NCI-H82 treated with DMSO at 0.1 percent for 48 hours (cell line): ENCODE measurements at regions not wholly inside any gene's neighbourhood (a gene's known extent, or its start where the extent isn't known, plus 50 kb on each side); places are given as distances from the start of the nearest gene placed in this dataset.

Experiments
- DNase-seq: peaks from one replicate; lab custom pipeline; 2025; ENCODE audit not compliant: unreplicated experiment; lab: John Stamatoyannopoulos, UW

DNA sequence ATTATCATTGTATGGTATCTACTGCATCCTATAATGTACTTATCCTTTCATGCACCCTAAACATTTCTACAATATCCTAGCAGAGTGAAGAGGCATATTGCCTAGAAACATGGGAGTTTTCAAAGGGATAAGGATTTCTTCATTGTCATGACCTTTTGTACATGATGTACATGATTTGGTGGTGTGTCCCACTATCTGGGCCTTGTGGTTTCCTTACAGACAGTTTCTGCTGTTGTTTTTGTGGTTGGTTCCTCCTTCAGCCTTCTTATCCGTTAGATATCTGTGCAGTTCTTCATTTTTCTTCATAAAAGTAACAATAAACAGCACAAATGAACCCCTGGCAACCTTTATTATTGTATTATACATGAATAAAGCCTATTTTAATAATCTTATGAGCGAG is 70.4 kb upstream of the BACH1 start:
- DNase-seq: no peak

DNA sequence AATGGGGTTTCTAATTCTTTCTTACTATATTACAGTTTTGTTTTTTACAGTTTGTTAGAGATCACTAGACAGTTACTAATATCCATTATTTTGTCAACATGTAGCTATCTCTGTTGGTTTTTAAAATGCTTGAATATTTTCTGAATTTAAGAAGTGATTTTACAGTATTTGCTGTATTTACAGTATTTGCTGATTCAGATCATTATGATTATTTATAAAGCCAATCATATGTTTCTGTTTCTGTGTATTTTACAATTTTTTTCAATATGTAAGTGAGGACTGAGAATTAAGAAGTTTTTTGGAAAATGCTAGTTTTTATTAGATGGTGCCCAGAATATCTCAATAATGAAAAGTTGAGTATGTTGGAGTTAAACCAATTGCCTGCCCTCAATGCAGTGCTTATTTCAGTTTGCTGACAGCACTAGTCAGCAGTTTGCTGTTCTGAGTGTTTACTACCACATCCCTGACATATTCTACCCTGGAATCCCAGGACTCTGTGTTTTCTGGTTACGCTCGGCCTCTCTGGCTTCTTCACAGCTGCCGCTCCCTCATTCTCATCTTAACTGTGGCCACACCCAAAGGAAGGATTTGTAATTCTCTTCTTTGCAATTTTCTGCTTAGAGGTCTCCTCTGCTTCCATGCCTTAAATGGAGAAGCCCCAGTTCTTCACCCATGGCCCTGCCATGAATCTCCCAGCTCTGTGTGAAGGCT is 68.0 kb upstream of the BACH1 start:
- no peak for DNase-seq

DNA sequence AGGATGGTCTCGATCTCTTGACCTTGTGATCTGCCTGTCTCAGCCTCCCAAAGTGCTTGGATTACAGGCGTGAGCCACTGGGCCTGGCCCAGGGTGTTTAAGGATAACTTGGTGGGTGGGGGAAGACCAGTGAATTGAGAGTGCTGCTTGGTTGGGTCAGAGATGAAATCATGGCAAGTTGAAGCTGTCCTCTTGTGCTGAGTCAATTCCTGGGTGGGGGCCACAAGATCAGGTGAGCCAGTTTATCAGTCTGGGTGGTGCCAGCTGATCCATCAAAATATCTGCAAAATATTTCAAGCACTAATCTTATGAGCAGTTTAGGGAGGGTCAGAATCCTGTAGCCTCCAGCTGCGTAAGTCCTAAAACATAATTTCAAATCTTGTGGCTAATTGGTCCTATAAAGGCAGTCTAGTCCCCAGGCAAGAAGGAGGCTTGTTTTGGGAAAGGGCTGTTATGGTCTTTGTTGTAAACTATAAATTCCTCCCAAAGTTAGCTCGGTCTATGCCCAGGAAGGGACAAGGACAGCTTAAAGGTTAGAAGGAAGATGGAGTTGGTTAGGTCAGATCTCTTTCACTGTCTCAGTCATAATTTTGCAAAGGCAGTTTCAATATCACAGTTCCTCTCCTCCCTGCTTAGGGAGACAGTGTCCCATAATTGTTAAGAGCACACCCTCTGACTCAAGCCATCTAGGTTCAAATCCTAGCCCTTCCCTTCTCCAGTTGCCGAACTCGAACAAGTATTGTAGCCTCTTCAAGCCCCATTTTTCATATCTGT is 66.8 kb upstream of the BACH1 start:
- DNase-seq: no peak

DNA sequence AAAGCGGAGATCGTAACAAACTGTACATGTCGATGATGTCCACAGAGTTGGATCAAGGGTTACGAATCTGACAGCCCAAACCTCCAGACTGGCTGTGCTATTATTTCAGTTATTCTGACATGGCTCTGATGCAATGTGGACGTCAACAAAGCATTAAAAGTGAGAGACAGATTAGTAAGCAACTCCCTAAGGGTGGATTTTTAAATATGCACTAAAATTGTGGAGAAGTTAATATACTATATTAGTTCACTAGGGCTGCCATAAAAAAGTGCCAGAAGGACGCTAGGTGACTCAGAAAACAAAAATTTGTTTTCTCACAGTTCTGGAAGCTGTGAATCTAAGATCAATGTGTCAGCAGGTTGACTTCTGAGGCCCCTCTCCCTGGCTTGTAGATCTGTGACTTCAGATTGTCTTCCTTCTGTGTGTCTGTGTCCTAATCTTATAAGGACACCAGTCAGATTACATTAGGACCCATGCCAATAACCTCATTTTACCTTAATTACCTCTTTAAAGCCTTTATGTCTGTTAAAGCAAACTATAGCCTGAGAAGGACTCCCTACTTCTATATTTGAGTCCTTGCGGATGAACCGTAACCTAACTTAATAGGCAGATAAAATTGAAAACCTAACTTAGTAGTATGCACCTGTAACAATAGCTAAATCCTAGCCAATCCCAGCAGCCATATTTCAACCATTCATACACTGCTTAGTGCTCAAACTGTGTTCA is 66.0 kb upstream of the BACH1 start:
- DNase-seq: peak; percentile 79

DNA sequence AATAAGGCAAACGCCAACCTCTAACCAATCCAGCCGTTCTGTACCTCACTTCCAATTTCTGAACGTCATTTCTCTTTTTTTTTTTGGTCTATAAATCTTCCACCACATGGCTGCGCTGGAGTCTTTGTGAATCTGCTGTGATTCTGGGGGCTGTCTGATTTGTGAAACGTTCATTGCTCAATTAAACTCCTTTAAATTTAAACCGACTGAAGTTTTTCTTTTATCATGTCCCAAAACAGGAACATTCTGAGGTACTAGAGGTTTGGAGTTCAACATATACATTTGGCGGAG is 65.5 kb upstream of the BACH1 start:
- no peak for DNase-seq

DNA sequence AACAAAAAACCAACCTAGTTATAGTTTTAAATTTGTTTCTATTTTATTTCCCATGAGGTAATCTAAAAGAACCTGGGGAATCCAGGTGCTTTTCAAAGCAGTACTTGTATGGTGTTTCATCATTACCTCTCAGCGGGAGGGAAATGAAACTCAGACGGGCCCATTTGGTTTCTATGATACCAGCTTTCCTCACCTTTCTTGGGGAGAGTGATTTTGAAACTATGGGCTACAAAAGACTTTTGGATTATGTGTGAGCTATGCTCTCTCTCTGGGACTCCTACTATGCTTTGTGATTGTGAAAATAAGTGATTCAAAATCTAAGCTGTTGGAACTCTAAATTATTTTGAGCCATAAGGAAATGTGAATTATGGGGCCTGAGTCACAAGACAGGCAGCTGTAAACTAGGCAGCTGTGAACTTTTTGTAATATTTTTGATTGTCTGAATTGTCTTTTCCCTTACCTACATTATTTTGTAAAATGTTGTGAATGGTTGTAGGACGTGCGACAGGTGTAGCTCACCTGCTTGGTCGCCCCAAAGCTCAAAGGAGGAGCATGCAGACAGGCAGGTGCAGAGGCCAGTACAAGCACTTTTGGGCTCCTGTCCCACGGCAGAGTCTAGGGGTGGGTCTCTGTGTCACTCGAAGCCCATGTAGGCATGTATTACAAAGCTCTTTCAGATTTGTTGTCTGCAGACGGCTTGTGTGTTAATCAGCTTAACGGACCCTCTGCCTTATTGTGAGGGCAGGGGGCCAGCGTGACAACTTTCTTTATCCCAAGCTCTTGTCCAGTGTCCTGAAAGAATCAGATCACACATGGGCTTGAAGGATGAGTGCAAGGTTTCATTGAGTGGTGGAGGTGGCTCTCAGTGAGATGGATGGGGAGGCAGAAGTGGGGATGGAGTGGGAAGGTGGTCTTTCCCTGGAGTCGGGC is 64.8 kb upstream of the BACH1 start:
- DNase-seq: peak; percentile 54

DNA sequence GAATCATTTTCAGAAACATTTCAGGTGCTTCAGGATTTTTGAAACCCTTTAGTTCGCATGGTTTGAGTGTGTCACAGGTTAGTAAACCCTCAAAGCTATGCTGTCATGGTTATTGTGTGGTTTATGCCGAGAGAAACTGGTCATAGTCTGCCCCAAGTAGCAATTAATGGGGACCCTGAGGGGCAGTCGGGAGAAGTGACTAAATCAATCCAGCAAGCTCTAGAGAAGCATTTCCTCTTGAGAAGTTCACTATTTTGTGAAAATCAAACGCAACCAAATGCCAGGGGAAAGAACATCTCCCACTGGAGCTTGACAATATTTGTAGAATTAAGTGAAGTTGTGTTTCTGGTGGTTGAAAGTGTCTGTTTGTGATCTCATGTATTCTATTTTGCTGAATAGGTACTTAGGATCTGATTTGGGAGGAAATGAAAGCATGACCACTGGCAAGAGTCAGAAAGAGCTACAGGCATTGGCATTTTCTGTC is 63.0 kb upstream of the BACH1 start:
- DNase-seq: no peak

DNA sequence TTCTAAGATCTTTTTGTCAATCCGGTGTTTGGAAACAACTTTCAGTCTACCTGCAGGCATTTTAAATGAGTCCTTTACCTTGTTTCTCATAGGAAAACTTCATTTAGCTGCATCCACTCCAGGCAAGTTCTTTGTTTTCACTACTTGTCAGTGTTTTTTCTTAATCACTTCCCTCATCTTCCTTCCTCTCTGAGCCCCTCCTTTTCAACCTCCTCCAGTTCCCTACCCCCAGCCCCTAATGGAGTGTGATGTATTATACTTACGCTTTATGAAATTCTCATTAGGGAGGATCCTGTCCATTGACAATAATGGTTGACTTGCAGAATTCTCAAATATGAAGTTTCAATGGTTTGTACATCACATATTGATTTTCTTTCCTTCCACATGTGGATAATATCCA is 62.5 kb upstream of the BACH1 start:
- DNase-seq: no peak

DNA sequence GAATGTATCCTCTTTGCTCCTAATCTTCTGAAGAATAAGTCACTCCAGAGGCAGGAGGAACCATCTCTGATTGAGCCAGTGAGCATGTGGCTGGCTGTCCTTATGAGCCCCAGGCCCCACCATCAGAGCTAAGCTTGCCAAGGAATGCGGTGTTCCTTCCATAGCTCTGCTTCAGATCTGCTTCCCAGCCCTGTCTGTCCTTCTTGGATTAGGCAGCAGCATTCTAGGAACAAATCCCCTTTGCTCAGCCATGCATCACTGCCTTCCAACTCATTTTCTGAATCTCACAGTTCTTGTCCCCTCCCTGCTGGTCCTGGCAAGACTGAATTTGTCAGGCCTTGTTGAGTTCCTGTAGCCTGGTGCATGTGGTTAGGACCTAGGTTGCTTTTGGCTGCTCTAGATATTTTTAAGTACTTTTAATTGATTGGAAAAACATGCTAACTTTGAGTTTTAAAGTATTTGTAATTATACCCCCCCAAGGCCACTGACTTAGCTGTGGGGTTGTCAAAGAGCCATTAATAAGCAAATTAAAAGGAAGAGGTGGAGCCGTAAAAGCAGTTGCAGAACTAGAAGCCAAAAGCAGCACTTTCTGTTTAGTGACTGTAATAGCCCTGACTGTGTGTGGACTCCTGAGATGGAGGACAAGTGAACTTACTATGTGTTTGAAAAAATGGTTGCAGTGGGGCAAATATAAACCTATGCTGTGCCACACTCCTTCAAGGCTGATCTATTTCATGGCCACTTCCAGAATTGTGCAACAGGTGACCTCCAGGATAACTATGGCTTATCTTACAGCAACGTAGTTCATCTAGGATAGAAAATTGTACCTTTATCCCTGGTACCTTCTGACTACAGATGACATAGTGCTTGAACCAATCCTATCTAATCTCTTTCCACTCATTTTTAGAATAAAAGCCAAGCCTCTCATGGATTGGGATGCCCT is 61.3 kb upstream of the BACH1 start:
- DNase-seq: peak; percentile 71

DNA sequence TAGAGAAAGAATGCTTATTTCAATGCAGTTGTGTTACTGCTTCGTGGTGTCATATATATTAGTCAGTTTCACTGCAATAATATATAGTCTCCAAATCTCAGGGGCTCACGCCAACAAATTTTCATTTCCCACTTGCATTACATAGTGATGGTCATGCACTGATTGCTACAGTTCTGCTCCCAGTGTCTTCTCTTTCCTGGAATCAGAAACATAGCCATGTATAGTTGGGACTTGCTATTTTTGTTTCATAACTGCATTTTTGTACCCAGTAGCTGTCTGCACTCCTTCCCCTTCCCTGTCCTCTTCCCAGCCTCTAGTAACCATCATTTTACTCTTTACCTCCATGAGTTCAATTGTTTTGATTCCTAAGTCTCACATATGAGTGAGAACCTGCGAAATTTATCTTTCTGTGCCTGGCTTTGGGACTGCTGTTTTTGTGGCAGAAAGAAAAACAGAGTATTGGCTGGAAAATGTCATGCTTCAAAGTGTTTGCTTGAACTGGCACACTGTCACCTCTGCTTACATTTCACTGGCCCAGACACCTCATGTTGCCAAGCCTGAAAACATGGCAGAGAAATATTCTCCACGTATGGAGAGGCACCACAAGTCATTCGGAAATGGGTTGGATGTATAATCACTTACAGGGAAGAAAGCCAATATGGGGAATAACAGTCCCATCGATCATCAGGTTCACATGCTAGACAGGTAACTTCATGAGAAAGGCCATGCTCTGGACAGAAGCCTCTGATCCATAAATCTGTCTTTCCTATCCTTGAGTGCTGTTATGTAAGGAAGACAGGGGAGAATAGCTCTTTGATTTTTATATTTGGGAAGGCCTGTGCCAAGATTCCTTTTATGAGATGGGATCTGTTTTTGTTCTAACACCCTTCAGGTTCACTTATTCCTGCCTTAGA is 60.4 kb upstream of the BACH1 start:
- no peak for DNase-seq

DNA sequence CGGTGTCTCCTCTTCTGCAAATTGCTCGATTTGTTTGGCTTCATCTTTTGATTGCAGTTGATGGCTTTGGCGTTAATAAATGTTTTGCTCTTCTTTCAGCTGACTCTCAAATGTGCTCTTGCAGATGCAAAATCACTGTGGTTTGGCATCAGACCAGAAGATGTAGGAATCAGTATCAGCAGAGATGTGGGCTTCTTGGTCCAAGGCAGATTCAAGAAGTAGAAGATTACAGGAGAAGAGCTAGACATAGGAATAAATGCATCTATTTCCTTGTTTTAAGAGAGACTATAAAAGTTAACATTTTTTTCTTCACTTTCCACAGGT is 59.8 kb upstream of the BACH1 start:
- no peak for DNase-seq

DNA sequence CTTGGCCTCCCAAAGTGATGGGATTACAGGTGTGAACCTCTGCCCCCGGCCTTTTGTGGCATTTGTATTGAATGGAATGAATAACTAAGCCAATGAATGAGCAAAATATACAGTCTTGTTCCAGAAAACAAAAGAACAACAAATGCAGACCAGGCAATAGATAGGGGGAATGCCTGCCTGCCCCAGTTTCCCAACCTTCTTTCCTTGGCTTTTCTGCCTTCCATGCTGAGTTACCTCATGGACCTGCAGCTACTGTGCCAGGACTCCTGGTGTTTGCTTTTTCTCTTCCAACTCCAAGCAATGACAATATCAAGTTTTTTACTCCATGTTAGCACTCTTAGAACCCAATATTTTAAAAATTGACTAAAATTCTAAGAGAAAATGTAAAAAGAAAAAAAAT is 58.6 kb upstream of the BACH1 start:
- no peak for DNase-seq

DNA sequence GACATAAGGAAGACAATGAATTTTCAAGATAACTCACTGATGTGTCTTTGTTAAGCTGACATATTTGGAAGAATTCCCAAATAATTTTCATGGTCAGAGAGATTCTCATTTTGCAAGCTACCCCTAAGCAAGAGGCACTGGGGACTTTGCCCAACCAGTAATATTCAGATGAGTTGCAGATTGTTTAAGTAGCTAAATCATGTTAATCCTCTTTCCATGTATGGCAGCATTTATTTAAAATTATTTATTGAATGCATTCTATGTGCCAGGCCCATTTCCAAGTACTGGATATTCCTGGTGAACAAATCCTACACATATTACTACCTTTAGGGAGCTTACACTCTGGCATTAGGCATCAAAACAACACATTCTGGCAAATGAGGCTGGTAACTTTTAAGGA is 56.5 kb upstream of the BACH1 start:
- no peak for DNase-seq

DNA sequence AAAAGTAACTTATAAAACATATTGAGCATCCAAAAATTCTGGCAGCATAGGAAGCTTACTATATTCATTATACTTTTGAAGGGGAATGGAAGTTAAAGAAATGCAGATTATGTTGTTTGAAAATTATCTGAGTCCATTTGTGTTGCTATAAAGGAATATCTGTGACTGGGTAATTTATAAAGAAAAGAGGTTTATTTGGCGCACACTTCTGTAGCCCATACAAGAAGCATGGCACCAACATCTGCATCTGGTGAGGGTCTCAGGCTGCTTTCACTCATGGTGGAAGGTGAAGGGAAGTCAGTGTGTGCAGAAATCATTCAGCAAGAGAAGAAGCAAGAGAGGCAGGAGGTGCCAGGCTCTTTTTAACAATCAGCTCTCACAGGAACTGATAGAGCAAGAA is 55.5 kb upstream of the BACH1 start:
- no peak for DNase-seq

DNA sequence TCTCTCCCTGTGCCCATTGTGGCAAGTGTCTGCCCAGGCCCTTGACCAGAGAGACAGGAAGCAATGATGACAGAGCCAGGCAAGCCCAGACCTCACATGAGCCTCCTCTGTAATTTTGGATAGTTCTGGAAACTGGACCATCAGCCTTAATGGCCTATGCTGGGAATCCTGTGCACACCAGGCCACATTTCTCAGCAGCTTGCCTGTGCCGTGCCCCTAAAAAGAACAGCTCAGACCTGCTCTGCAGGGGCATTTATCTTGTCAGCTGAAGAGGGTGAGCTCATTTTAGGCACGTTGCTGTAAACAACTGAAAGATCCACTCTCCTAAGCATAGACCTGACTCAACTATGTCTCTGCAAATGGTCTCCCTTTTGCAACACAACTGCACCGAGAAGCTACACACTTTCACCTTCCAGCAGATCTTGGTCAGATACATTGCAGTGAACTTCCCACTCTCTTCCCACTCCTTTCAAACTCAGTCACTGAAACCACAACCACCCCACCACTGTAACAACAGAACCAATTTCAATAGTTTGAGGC is 53.5 kb upstream of the BACH1 start:
- DNase-seq: no peak

DNA sequence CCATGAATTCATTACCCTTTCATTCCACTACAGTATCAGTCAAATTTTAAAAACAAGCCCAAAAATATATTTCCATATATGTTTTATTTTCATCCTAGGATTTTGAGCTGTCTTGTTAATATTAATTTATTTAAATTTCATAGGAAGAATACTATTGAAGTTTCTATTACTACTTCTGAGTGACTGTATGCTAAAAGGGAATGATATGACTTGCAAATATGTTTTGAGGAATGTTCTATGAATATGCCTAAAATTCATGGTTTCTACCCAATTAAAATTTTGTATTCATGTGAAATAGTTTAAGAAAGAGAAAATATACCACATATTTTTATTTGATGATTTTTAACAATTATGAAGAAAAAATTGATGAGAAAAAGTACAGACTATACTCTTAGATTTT is 52.9 kb upstream of the BACH1 start:
- DNase-seq: no peak

DNA sequence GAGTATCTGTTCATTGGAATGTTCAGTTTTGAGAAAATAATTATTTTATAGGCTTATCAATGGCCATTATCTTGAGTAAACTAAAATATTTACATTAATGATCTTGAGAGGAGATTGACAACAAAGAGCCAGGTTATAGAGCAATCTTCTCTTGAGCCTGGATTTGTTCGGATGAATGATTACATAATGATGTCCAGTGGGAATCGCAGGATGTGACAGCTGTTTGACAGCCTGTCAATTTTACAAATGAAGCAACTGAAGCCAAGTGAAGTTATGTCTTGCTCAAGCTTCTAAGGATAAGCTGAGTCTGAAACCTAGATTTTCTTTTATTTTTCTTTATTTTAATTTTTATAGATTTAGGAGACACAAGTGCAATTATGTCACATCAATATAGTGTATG is 52.1 kb upstream of the BACH1 start:
- no peak for DNase-seq

DNA sequence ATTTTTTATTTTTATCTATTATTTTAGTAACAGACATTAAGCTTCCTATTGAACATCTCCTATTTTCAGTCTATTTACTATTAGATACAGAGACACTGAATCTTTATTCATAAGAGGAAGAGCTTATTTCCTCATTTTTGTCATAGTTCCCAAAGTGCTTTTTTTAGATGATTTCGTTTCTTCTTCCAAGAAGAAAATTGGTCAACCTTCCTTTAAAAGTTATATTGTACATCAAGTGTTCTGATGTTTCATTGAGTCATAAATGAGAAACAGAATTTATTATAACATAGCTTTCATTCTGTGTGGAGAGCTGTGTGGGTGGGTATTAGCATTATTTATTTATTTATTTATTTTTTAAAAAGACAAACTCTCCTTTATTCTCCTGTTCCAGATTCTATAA is 50.6 kb upstream of the BACH1 start:
- DNase-seq: no peak
